Heart right ventricle (tissue), 16 donors: ENCODE measurements at regions not wholly inside any gene's neighbourhood (a gene's known extent, or its start where the extent isn't known, plus 50 kb on each side); places are given as distances from the start of the nearest gene placed in this dataset.

Experiments used
- ATAC-seq, 8 donors: fragments of 200-7000 bp; cut with Tn5 transposase; one replicate each; pipeline ENCODE4 v1.9.1; 2020; ENCODE audit warnings: mild to moderate bottlenecking in 8 of 8, moderate library complexity in 8 of 8, moderate number of reproducible peaks in 1 of 8
- DNase-seq, 2 donors: peaks; one replicate each; pipeline ENCODE4 v3.0.0-alpha.2; 2020
- H3K27ac ChIP-seq, 10 donors: fragments of 200-600 bp; sonication (generic) in 2 of 10; one replicate each; pipeline versions ENCODE4 v1.5.0 to v1.8.0; 2020 to 2022; ENCODE audit warnings: mild to moderate bottlenecking in 3 of 10
- H3K27me3 ChIP-seq, 7 donors: fragments of 200-600 bp; one replicate each; pipeline ENCODE4 v1.8.0; 2021 to 2022; ENCODE audit warnings: mild to moderate bottlenecking in 2 of 7
- H3K36me3 ChIP-seq, 9 donors: fragments of 200-600 bp; sonication (generic) in 1 of 9; one replicate each; pipeline versions ENCODE4 v1.5.0 to v1.8.0; 2020 to 2022; ENCODE audit warnings: mild to moderate bottlenecking in 2 of 9
- H3K4me1 ChIP-seq, 9 donors: fragments of 200-600 bp; sonication (generic) in 1 of 9; one replicate each; pipeline versions ENCODE4 v1.5.0 to v1.8.0; 2020 to 2022; ENCODE audit warnings: mild to moderate bottlenecking in 4 of 9
- H3K4me3 ChIP-seq, 10 donors: fragments of 200-600 bp; sonication (generic) in 2 of 10; one replicate each; pipeline versions ENCODE4 v1.5.0 to v1.8.0; 2020 to 2022; ENCODE audit warnings: mild to moderate bottlenecking in 7 of 10, moderate library complexity in 2 of 10
- H3K9me3 ChIP-seq, 11 donors: fragments of 200-600 bp in 10 of 11; sonication (generic) in 2 of 11; one replicate each; pipeline versions ENCODE4 v1.5.0 to v1.8.0; 2013 to 2022; ENCODE audit warnings: mild to moderate bottlenecking in 2 of 11, control low read depth in 1 of 11, moderate library complexity in 1 of 11
- CTCF ChIP-seq, 9 donors: fragments of 200-600 bp; sonication (generic) in 2 of 9; IDR thresholded peaks; one replicate each; pipeline versions ENCODE4 v1.5.0 to v1.8.0; 2021 to 2022; ENCODE audit warnings: antibody characterized with exemption in 9 of 9, mild to moderate bottlenecking in 5 of 9, moderate library complexity in 1 of 9
- WGBS, 2 donors: extraction: QIAGEN DNeasy Blood & Tissue Kit; methylation state at CpG; one replicate each; pipeline ENCODE4 v1.1.7; 2013; ENCODE audit warnings: inconsistent platforms in 1 of 2; 5-methylcytosine and 5-hydroxymethylcytosine counted together
- intact Hi-C, 10 donors: fragments of 100-400 bp; cut with DNase I; formaldehyde crosslinking; loops; one replicate each; pipeline versions ENCODE4 v1.11.1 to v1.14.2; 2022
- donor health status: Arrhythmogenic right ventricular cardiomyopathy.
- donor health status: ischemic (EF 13 %, LVEDD 7.1; RV severe dilation, severe dysfunction).
- donor health status: healthy with polysubstance abuse.
- donor health status: DM: no; HTN: yes; CAD: no.
- donor health status: DM: no; HTN: no; CAD: no.
- donor health status: ischemic (EF 25% LVEDD 6.9; RV normal size, moderate dysfunction).
- donor health status: ischemic (EF 25% LVEDD 5.7; RV mildly dilated, moderate dysfunction).
- donor health status: healthy.
- donor health status: DM: yes; HTN: yes; CAD: no.
- donor health status: Ischemic cardiomyopathy.
- donor health status: ischemic (EF 35%, LVEDD 5.7; RV mildly dilated, moderate dysfunction).
- donor health status: nonischemic (EF 11% LVEDD 7.7; RV severe dilation, severe dysfunction).
- donor health status: DM: yes; HTN: yes; CAD: no.
- donor health status: PGD.
- donor health status: ischemic (EF 29% LVEDD 5.4; RV normal size, mild dysfunction).
- donor health status: nonischemic (EF 23%, LVEDD 6.1; RV moderate dilation, normal function).

- H3K9me3 ChIP-seq, result peaks cover 0 to 8% (median 0%) of the 10 kb centered on the region in 11 donors
- intact Hi-C loops, result no loop called here
- TF ChIP-seq CTCF (IDR thresholded peaks at IDR 0.05), result no peak
- no peaks in the 10 kb centered on the region for H3K36me3 ChIP-seq
- ATAC-seq, result no peak
- WGBS, 2 donors, result 74 to 83% methylated on average over 10 of the region's 10 CpGs
- no peak for DNase-seq
- H3K4me3 ChIP-seq, result no peak overlapping the region
- no peaks in the 10 kb centered on the region for H3K4me1 ChIP-seq
- H3K27me3 ChIP-seq, result peaks cover 0 to 15% (median 6%) of the 10 kb centered on the region in 7 donors
- H3K27ac ChIP-seq, result no peak overlapping the region
These were observed 582.9 kb upstream of the SALL3 start for GRCh38 chr18:78396756-78397155.

GRCh38 chr18:78399992-78400503, 579.6 kb upstream of the SALL3 start:
- Histone ChIP-seq H3K36me3 (no peaks in the 10 kb centered on the region), H3K4me1 (no peaks in the 10 kb centered on the region), H3K4me3 (no peak overlapping the region), H3K27me3 (peaks cover 0 to 18% (median 3%) of the 10 kb centered on the region in 7 donors), H3K27ac (no peak overlapping the region), H3K9me3 (peaks cover 0 to 8% (median 0%) of the 10 kb centered on the region in 11 donors)
- no peak for DNase-seq
- no peak for TF ChIP-seq CTCF (IDR thresholded peaks at IDR 0.05)
- ATAC-seq, result no peak
- WGBS, 2 donors, result 51 to 65% methylated on average over 25 of the region's 25 CpGs
- intact Hi-C loops, result no loop called here

- ATAC-seq (no peak), DNase-seq (no peak)
- Histone ChIP-seq H3K9me3 (peaks cover 0 to 8% (median 0%) of the 10 kb centered on the region in 11 donors), H3K4me1 (no peaks in the 10 kb centered on the region), H3K4me3 (no peak overlapping the region), H3K27me3 (peaks cover 0 to 18% (median 0%) of the 10 kb centered on the region in 7 donors), H3K27ac (no peak overlapping the region), H3K36me3 (no peaks in the 10 kb centered on the region)
- intact Hi-C loops, result no loop called here
- no peak for TF ChIP-seq CTCF (IDR thresholded peaks at IDR 0.05)
- WGBS, 2 donors, result 82 to 88% methylated on average over 7 of the region's 7 CpGs
These were observed 577.2 kb upstream of the SALL3 start for GRCh38 chr18:78402440-78402839.

GRCh38 chr18:78402966-78403365, 576.7 kb upstream of the SALL3 start:
- 75 to 84% methylated on average over 7 of the region's 7 CpGs for WGBS, 2 donors
- H3K4me1 ChIP-seq, result no peaks in the 10 kb centered on the region
- no peak overlapping the region for H3K27ac ChIP-seq
- TF ChIP-seq CTCF (IDR thresholded peaks at IDR 0.05), result no peak
- intact Hi-C loops, result no loop called here
- no peak for ATAC-seq
- DNase-seq, result no peak
- H3K36me3 ChIP-seq, result no peaks in the 10 kb centered on the region
- H3K4me3 ChIP-seq, result no peak overlapping the region
- H3K9me3 ChIP-seq, result peaks cover 0 to 3% (median 0%) of the 10 kb centered on the region in 11 donors
- H3K27me3 ChIP-seq, result peaks cover 0 to 18% (median 0%) of the 10 kb centered on the region in 7 donors
